GM23338 (cell line): ENCODE measurements at regions not wholly inside any gene's neighbourhood (a gene's known extent, or its start where the extent isn't known, plus 50 kb on each side); places are given as distances from the start of the nearest gene placed in this dataset.

Source experiments
- CTCF ChIP-seq, 2 experiments: fragments of 200-600 bp in 1 of 2; sonication (generic) in 1 of 2; conservative IDR thresholded peaks; 2 replicates each; pipeline versions ENCODE4 v1.5.1 to v1.6.1; 2016 to 2017; ENCODE audit warnings: antibody characterized with exemption in 2 of 2, low read depth in 2 of 2, mild to moderate bottlenecking in 2 of 2, moderate library complexity in 1 of 2
- EZH2 ChIP-seq: fragments of 200-600 bp; sonication (generic); IDR thresholded peaks from one replicate; pipeline ENCODE4 v1.8.0; 2017; ENCODE audit warnings: antibody characterized with exemption, mild to moderate bottlenecking, low read depth; ENCODE audit not compliant: unreplicated experiment
- EZH2phosphoT487 ChIP-seq: fragments of 200-600 bp; sonication (generic); IDR thresholded peaks from one replicate; pipeline ENCODE4 v1.8.1; 2018; ENCODE audit warnings: antibody characterized with exemption; ENCODE audit not compliant: unreplicated experiment
- NANOG ChIP-seq: IDR thresholded peaks from 2 replicates; pipeline ENCODE4 v1.6.1; 2016; ENCODE audit warnings: antibody characterized with exemption, borderline replicate concordance
- POLR2AphosphoS5 ChIP-seq: IDR thresholded peaks from 2 replicates; pipeline ENCODE4 v1.6.1; 2016; ENCODE audit warnings: antibody characterized with exemption, low read depth
- ZNF331 ChIP-seq: fragments of 250-450 bp; sonication (Bioruptor Pico); IDR thresholded peaks from 2 replicates; pipeline ENCODE4 v1.5.0; 2020; ENCODE audit warnings: low read depth, mild to moderate bottlenecking, moderate library complexity
- TF ChIP-seq, protein P1 (sequence below): IDR thresholded peaks from one replicate; pipeline ENCODE4 v1.6.1; 2018; ENCODE audit warnings: antibody characterized with exemption; ENCODE audit not compliant: unreplicated experiment

DNA sequence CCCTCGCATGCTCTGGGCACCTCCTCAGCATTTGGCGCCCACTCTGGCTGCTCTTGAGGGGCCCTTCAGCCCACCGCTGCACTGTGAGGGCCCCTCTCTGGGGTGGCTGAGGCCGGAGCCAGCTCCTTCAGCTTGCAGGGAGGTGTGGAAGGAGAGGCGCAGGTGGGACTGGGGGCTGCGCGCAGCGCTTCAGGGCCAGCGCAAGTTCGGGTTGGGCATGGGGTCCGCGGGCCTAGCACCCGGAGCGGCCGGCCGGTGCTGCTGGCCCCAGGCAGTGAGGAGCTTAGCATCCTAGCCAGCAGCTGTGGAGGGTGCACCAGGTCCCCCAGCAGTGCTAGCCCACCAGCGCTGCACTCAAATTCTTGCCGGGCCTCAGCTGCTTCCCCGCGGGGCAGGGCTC lies 305.6 kb upstream of the ANKRD30A start:
- TF ChIP-seq CTCF (conservative IDR thresholded peaks at IDR 0.05; ENCODE audit: low read depth in 2 of 2) = no peak
- TF ChIP-seq, protein P1, sequence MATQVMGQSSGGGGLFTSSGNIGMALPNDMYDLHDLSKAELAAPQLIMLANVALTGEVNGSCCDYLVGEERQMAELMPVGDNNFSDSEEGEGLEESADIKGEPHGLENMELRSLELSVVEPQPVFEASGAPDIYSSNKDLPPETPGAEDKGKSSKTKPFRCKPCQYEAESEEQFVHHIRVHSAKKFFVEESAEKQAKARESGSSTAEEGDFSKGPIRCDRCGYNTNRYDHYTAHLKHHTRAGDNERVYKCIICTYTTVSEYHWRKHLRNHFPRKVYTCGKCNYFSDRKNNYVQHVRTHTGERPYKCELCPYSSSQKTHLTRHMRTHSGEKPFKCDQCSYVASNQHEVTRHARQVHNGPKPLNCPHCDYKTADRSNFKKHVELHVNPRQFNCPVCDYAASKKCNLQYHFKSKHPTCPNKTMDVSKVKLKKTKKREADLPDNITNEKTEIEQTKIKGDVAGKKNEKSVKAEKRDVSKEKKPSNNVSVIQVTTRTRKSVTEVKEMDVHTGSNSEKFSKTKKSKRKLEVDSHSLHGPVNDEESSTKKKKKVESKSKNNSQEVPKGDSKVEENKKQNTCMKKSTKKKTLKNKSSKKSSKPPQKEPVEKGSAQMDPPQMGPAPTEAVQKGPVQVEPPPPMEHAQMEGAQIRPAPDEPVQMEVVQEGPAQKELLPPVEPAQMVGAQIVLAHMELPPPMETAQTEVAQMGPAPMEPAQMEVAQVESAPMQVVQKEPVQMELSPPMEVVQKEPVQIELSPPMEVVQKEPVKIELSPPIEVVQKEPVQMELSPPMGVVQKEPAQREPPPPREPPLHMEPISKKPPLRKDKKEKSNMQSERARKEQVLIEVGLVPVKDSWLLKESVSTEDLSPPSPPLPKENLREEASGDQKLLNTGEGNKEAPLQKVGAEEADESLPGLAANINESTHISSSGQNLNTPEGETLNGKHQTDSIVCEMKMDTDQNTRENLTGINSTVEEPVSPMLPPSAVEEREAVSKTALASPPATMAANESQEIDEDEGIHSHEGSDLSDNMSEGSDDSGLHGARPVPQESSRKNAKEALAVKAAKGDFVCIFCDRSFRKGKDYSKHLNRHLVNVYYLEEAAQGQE = no peak
- no peak for TF ChIP-seq EZH2phosphoT487
- TF ChIP-seq EZH2 = no peak
- no peak for TF ChIP-seq NANOG
- TF ChIP-seq POLR2AphosphoS5 = no peak
- no peak for TF ChIP-seq ZNF331
